ENCODE measurements at regions not wholly inside any gene's neighbourhood (a gene's known extent, or its start where the extent isn't known, plus 50 kb on each side); places are given as distances from the start of the nearest gene placed in this dataset.

GRCh38 chrX:117843749-117844148, 272.9 kb downstream of the KLHL13 start:
- Histone ChIP-seq H3K36me3 (ENCODE audit: insufficient read depth, low read length, poor library complexity, severe bottlenecking) (no peaks in the 10 kb centered on the region), H3K27ac (ENCODE audit: low read depth, low read length, poor library complexity, severe bottlenecking) (no peak overlapping the region), H3K4me3 (ENCODE audit: low read depth, low read length, poor library complexity, severe bottlenecking) (no peak overlapping the region), H3K27me3 (replicated peaks; ENCODE audit: insufficient read depth, low read depth, low read length, poor library complexity) (no peaks in the 10 kb centered on the region), H3K4me1 (ENCODE audit: insufficient read depth, low read length, poor library complexity, severe bottlenecking) (no peaks in the 10 kb centered on the region), H3K9me3 (ENCODE audit: low read depth, low read length, poor library complexity, severe bottlenecking) (no peaks in the 10 kb centered on the region)
- DNase-seq (ENCODE audit: low spot score), result no peak
- no TSS peak for BruUV-seq (replicated peaks)
- TF ChIP-seq EZH2 (IDR thresholded peaks at IDR 0.05; ENCODE audit: borderline replicate concordance, low read depth, low read length, poor library complexity, severe bottlenecking), result no peak
- POLR2A ChIA-PET (ENCODE audit: low non-redundant PET), result interaction anchor here (0.5 kb wide), 1 partner anchor 208 kb away, joined by 6 read pairs; no protein-coding TSS in a partner anchor
- intact Hi-C loops (cut with micrococcal nuclease; ENCODE audit: unreplicated experiment), result no loop called here
- CTCF ChIA-PET, result no interaction called here

GRCh38 chrX:117840645-117841044, 276.0 kb downstream of the KLHL13 start:
- intact Hi-C loops (cut with micrococcal nuclease; ENCODE audit: unreplicated experiment), result no loop called here
- CTCF ChIA-PET, result no interaction called here
- no peaks in the 10 kb centered on the region for H3K9me3 ChIP-seq (ENCODE audit: low read depth, low read length, poor library complexity, severe bottlenecking)
- no peaks in the 10 kb centered on the region for H3K27me3 ChIP-seq (replicated peaks; ENCODE audit: insufficient read depth, low read depth, low read length, poor library complexity)
- TF ChIP-seq EZH2 (IDR thresholded peaks at IDR 0.05; ENCODE audit: borderline replicate concordance, low read depth, low read length, poor library complexity, severe bottlenecking), result no peak
- TF ChIP-seq, protein P1, sequence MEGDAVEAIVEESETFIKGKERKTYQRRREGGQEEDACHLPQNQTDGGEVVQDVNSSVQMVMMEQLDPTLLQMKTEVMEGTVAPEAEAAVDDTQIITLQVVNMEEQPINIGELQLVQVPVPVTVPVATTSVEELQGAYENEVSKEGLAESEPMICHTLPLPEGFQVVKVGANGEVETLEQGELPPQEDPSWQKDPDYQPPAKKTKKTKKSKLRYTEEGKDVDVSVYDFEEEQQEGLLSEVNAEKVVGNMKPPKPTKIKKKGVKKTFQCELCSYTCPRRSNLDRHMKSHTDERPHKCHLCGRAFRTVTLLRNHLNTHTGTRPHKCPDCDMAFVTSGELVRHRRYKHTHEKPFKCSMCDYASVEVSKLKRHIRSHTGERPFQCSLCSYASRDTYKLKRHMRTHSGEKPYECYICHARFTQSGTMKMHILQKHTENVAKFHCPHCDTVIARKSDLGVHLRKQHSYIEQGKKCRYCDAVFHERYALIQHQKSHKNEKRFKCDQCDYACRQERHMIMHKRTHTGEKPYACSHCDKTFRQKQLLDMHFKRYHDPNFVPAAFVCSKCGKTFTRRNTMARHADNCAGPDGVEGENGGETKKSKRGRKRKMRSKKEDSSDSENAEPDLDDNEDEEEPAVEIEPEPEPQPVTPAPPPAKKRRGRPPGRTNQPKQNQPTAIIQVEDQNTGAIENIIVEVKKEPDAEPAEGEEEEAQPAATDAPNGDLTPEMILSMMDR (conservative IDR thresholded peaks at IDR 0.05; ENCODE audit: low read depth, low read length), result no peak
- no peaks in the 10 kb centered on the region for H3K4me1 ChIP-seq (ENCODE audit: insufficient read depth, low read length, poor library complexity, severe bottlenecking)
- POLR2A ChIA-PET (ENCODE audit: low non-redundant PET), result no interaction called here
- H3K4me3 ChIP-seq (ENCODE audit: low read depth, low read length, poor library complexity, severe bottlenecking), result no peak overlapping the region
- H3K36me3 ChIP-seq (ENCODE audit: insufficient read depth, low read length, poor library complexity, severe bottlenecking), result no peaks in the 10 kb centered on the region
- no peak for DNase-seq (ENCODE audit: low spot score)
- H3K27ac ChIP-seq (ENCODE audit: low read depth, low read length, poor library complexity, severe bottlenecking), result no peak overlapping the region
- BruUV-seq (replicated peaks), result no TSS peak

- no TSS peak for BruUV-seq (replicated peaks)
- Histone ChIP-seq H3K4me3 (ENCODE audit: low read depth, low read length, poor library complexity, severe bottlenecking) (no peak overlapping the region), H3K4me1 (ENCODE audit: insufficient read depth, low read length, poor library complexity, severe bottlenecking) (no peaks in the 10 kb centered on the region), H3K36me3 (ENCODE audit: insufficient read depth, low read length, poor library complexity, severe bottlenecking) (no peaks in the 10 kb centered on the region), H3K27ac (ENCODE audit: low read depth, low read length, poor library complexity, severe bottlenecking) (no peak overlapping the region), H3K9me3 (ENCODE audit: low read depth, low read length, poor library complexity, severe bottlenecking) (no peaks in the 10 kb centered on the region), H3K27me3 (replicated peaks; ENCODE audit: insufficient read depth, low read depth, low read length, poor library complexity) (no peaks in the 10 kb centered on the region)
- ChIA-PET POLR2A (ENCODE audit: low non-redundant PET) (no interaction called here), CTCF (no interaction called here)
- TF ChIP-seq, protein P1 (conservative IDR thresholded peaks at IDR 0.05; ENCODE audit: low read depth, low read length), result no peak; the same call in 1 of the 2 replicates
- TF ChIP-seq EZH2 (IDR thresholded peaks at IDR 0.05; ENCODE audit: borderline replicate concordance, low read depth, low read length, poor library complexity, severe bottlenecking), result no peak
- no peak for DNase-seq (ENCODE audit: low spot score)
- intact Hi-C loops (cut with micrococcal nuclease; ENCODE audit: unreplicated experiment), result no loop called here
Observed at GRCh38 chrX:117839544-117839943, 277.1 kb downstream of the KLHL13 start.

GRCh38 chrX:117838581-117839331, 277.9 kb downstream of the KLHL13 start:
- no peak overlapping the region for H3K27ac ChIP-seq (ENCODE audit: low read depth, low read length, poor library complexity, severe bottlenecking)
- H3K4me1 ChIP-seq (ENCODE audit: insufficient read depth, low read length, poor library complexity, severe bottlenecking), result no peaks in the 10 kb centered on the region
- no peaks in the 10 kb centered on the region for H3K36me3 ChIP-seq (ENCODE audit: insufficient read depth, low read length, poor library complexity, severe bottlenecking)
- H3K9me3 ChIP-seq (ENCODE audit: low read depth, low read length, poor library complexity, severe bottlenecking), result no peaks in the 10 kb centered on the region
- no peaks in the 10 kb centered on the region for H3K27me3 ChIP-seq (replicated peaks; ENCODE audit: insufficient read depth, low read depth, low read length, poor library complexity)
- ChIA-PET POLR2A (ENCODE audit: low non-redundant PET) (no interaction called here), CTCF (no interaction called here)
- no TSS peak for BruUV-seq (replicated peaks)
- DNase-seq (ENCODE audit: low spot score), result no peak
- intact Hi-C loops (cut with micrococcal nuclease; ENCODE audit: unreplicated experiment), result no loop called here
- H3K4me3 ChIP-seq (ENCODE audit: low read depth, low read length, poor library complexity, severe bottlenecking), result no peak overlapping the region
- TF ChIP-seq, protein P1 (conservative IDR thresholded peaks at IDR 0.05; ENCODE audit: low read depth, low read length), result no peak
- TF ChIP-seq EZH2 (IDR thresholded peaks at IDR 0.05; ENCODE audit: borderline replicate concordance, low read depth, low read length, poor library complexity, severe bottlenecking), result no peak

Data from A673 (cell line).